Right lobe of liver (tissue), 6 donors: ENCODE measurements at regions not wholly inside any gene's neighbourhood (a gene's known extent, or its start where the extent isn't known, plus 50 kb on each side); places are given as distances from the start of the nearest gene placed in this dataset.

Experiments
- ATAC-seq, 4 donors: fragments of 200-7000 bp; cut with Tn5 transposase; one replicate each; pipeline ENCODE4 v1.9.1; 2020; ENCODE audit warnings: mild to moderate bottlenecking in 4 of 4, moderate library complexity in 4 of 4
- DNase-seq, 3 donors: peaks; one replicate each; pipeline ENCODE4 v3.0.0-alpha.2; 2020
- H3K27ac ChIP-seq, 3 donors: fragments of 200-600 bp; one replicate each; pipeline ENCODE4 v1.8.0; 2022
- H3K27me3 ChIP-seq, 2 donors: fragments of 200-600 bp; one replicate each; pipeline ENCODE4 v1.8.0; 2022
- H3K36me3 ChIP-seq, 4 donors: fragments of 200-600 bp; sonication (generic) in 1 of 4; one replicate each; pipeline versions ENCODE4 v1.5.1 to v1.8.0; 2017 to 2022; ENCODE audit warnings: control low read depth in 1 of 4
- H3K4me1 ChIP-seq, 4 donors: fragments of 200-600 bp; sonication (generic) in 1 of 4; one replicate each; pipeline versions ENCODE4 v1.5.1 to v1.8.0; 2017 to 2022; ENCODE audit warnings: control low read depth in 1 of 4
- H3K4me3 ChIP-seq, 3 donors: fragments of 200-600 bp; one replicate each; pipeline ENCODE4 v1.8.0; 2022
- H3K9me3 ChIP-seq, 4 donors: fragments of 200-600 bp; sonication (generic) in 1 of 4; one replicate each; pipeline versions ENCODE4 v1.5.1 to v1.8.0; 2017 to 2022; ENCODE audit warnings: control low read depth in 1 of 4
- CTCF ChIP-seq, 4 donors: fragments of 200-600 bp in 3 of 4; fragments of 450-650 bp in 1 of 4; IDR thresholded peaks; one replicate each; pipeline versions ENCODE4 v1.5.1 to v1.8.0; 2016 to 2022; ENCODE audit warnings: antibody characterized with exemption in 4 of 4, mild to moderate bottlenecking in 2 of 4
- POLR2A ChIP-seq: fragments of 450-650 bp; IDR thresholded peaks from one replicate; pipeline ENCODE4 v1.6.1; 2017; ENCODE audit warnings: antibody characterized with exemption, mild to moderate bottlenecking
- WGBS: methylation state at CpG from one replicate; pipeline ENCODE4 v1.1.6; 2018; ENCODE audit warnings: low coverage, low lambda C conversion rate; ENCODE audit not compliant: insufficient coverage; ENCODE audit errors: missing lambda C conversion rate; 5-methylcytosine and 5-hydroxymethylcytosine counted together
- intact Hi-C, 2 donors: fragments of 100-400 bp; cut with DNase I; formaldehyde crosslinking; loops; one replicate each; pipeline versions ENCODE4 v1.11.2 to v1.14.1; 2022
- donor health status: DM: no; HTN: yes; CAD: no.
- donor health status: DM: no; HTN: no; CAD: no.
- donor health status: DM: no; HTN: no; CAD: no.
- donor health status: DM: no; HTN: yes; CAD: no.
- donor health status: DM: no; HTN: yes; CAD: no.

- ATAC-seq (no peak), DNase-seq (no peak)
- H3K4me1 ChIP-seq: no peaks in the 10 kb centered on the region
- no peak overlapping the region for H3K4me3 ChIP-seq
- no peaks in the 10 kb centered on the region for H3K9me3 ChIP-seq
- 31% methylated on average over 1 of the region's 1 CpG for WGBS
- no peaks in the 10 kb centered on the region for H3K27me3 ChIP-seq
- H3K36me3 ChIP-seq: no peaks in the 10 kb centered on the region
- TF ChIP-seq POLR2A (no peak), CTCF (IDR thresholded peaks at IDR 0.05) (no peak)
- intact Hi-C loops: no loop called here
- H3K27ac ChIP-seq: no peak overlapping the region
Measured at GRCh38 chr3:26049951-26050350, 260.1 kb downstream of the OXSM start.

- intact Hi-C loops: no loop called here
- TF ChIP-seq POLR2A: no peak
- TF ChIP-seq CTCF (IDR thresholded peaks at IDR 0.05): no peak
Measured at GRCh38 chr3:26050776-26051175, 260.9 kb downstream of the OXSM start.

GRCh38 chr3:26058901-26059321 lies 269.0 kb downstream of the OXSM start:
- no peaks in the 10 kb centered on the region for H3K9me3 ChIP-seq
- H3K27ac ChIP-seq: no peak overlapping the region
- intact Hi-C loops: no loop called here
- H3K4me1 ChIP-seq: no peaks in the 10 kb centered on the region
- no peak for DNase-seq
- no peak overlapping the region for H3K4me3 ChIP-seq
- no peaks in the 10 kb centered on the region for H3K36me3 ChIP-seq
- TF ChIP-seq CTCF (IDR thresholded peaks at IDR 0.05): no peak
- no peaks in the 10 kb centered on the region for H3K27me3 ChIP-seq
- 45% methylated on average over 4 of the region's 4 CpGs for WGBS
- no peak for ATAC-seq

More at GRCh38 chr3:26050776-26051175, 260.9 kb downstream of the OXSM start:
- H3K4me1 ChIP-seq: no peaks in the 10 kb centered on the region
- 32% methylated on average over 1 of the region's 1 CpG for WGBS
- H3K27ac ChIP-seq: no peak overlapping the region
- H3K36me3 ChIP-seq: no peaks in the 10 kb centered on the region
- H3K9me3 ChIP-seq: no peaks in the 10 kb centered on the region
- no peaks in the 10 kb centered on the region for H3K27me3 ChIP-seq
- ATAC-seq: no peak
- H3K4me3 ChIP-seq: no peak overlapping the region
- no peak for DNase-seq

- intact Hi-C loops: no loop called here
- TF ChIP-seq CTCF (IDR thresholded peaks at IDR 0.05): no peak
- no peak for TF ChIP-seq POLR2A
- Histone ChIP-seq H3K36me3 (no peaks in the 10 kb centered on the region), H3K27ac (no peak overlapping the region), H3K9me3 (no peaks in the 10 kb centered on the region), H3K4me1 (no peaks in the 10 kb centered on the region), H3K4me3 (no peak overlapping the region), H3K27me3 (no peaks in the 10 kb centered on the region)
- DNase-seq: no peak
- no peak for ATAC-seq
Measured at GRCh38 chr3:26061947-26062346, 272.1 kb downstream of the OXSM start.

GRCh38 chr3:26064297-26064696 lies 274.4 kb downstream of the OXSM start:
- H3K27ac ChIP-seq: no peak overlapping the region
- intact Hi-C loops: no loop called here
- no peaks in the 10 kb centered on the region for H3K27me3 ChIP-seq
- no peaks in the 10 kb centered on the region for H3K4me1 ChIP-seq
- no peaks in the 10 kb centered on the region for H3K9me3 ChIP-seq
- WGBS: 20% methylated on average over 1 of the region's 1 CpG
- ATAC-seq (no peak), DNase-seq (no peak)
- H3K4me3 ChIP-seq: no peak overlapping the region
- no peaks in the 10 kb centered on the region for H3K36me3 ChIP-seq
- no peak for TF ChIP-seq POLR2A
- no peak for TF ChIP-seq CTCF (IDR thresholded peaks at IDR 0.05)
